HFF-Myc (cell line): ENCODE measurements at regions not wholly inside any gene's neighbourhood (a gene's known extent, or its start where the extent isn't known, plus 50 kb on each side); places are given as distances from the start of the nearest gene placed in this dataset.

Source experiments
- DNase-seq: peaks from one replicate; pipeline ENCODE4 v3.0.0-alpha.2; 2011; ENCODE audit warnings: low read depth; ENCODE audit errors: extremely low read depth
- H3K4me3 ChIP-seq: replicated peaks from 2 replicates; pipeline ENCODE4 v1.5.1; 2011; ENCODE audit warnings: low read depth, mild to moderate bottlenecking, control low read depth, low read length
- TF ChIP-seq, protein P1 (sequence below): IDR thresholded peaks from 2 replicates; pipeline ENCODE4 v1.5.1; 2012; ENCODE audit warnings: mild to moderate bottlenecking, low read depth, low read length, control low read depth; ENCODE audit errors: missing control alignments

DNA sequence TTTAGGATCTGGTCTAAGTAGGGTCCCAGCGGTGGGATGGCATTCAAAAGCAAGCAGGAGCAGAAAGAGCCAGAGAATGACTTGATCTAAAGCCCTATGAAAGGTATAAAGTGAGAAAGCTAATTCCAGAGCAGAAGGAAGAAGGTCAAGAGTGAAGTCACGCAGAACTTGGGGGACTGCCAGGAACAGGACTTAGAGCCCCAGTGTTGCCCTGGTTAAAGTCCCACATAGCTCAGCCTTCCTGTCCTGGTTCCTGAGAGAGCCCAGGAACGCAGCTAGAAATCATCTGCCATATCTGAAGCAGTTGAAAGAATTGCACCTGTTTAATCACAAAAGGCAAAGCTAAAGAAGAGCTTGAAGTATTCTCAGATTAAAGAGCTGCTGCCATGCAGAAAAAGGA, 160.6 kb upstream of the ATP1B1 start:
- TF ChIP-seq, protein P1, sequence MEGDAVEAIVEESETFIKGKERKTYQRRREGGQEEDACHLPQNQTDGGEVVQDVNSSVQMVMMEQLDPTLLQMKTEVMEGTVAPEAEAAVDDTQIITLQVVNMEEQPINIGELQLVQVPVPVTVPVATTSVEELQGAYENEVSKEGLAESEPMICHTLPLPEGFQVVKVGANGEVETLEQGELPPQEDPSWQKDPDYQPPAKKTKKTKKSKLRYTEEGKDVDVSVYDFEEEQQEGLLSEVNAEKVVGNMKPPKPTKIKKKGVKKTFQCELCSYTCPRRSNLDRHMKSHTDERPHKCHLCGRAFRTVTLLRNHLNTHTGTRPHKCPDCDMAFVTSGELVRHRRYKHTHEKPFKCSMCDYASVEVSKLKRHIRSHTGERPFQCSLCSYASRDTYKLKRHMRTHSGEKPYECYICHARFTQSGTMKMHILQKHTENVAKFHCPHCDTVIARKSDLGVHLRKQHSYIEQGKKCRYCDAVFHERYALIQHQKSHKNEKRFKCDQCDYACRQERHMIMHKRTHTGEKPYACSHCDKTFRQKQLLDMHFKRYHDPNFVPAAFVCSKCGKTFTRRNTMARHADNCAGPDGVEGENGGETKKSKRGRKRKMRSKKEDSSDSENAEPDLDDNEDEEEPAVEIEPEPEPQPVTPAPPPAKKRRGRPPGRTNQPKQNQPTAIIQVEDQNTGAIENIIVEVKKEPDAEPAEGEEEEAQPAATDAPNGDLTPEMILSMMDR: no peak
- no peak for DNase-seq
- H3K4me3 ChIP-seq: no peak overlapping the region

DNA sequence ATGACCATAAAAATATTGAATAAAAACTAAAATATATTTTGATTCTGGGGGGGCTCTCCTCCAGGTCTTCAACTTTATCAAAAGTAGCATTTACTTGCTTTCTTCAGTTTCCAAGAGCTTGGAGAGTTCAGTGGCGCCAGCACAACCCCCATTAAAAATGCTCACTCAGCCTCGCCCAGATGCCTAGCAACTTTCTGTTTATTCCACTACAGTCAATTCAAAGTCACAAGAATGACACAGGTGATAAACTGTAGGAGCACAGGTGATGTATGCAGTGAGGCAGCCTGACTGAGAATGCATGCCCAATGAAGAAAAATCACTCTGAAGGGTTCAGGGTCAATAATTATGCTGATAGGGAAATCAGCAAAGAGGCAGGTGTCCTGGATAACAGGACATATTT, 159.4 kb upstream of the ATP1B1 start:
- no peak for DNase-seq
- H3K4me3 ChIP-seq: no peak overlapping the region
- TF ChIP-seq, protein P1: no peak

DNA sequence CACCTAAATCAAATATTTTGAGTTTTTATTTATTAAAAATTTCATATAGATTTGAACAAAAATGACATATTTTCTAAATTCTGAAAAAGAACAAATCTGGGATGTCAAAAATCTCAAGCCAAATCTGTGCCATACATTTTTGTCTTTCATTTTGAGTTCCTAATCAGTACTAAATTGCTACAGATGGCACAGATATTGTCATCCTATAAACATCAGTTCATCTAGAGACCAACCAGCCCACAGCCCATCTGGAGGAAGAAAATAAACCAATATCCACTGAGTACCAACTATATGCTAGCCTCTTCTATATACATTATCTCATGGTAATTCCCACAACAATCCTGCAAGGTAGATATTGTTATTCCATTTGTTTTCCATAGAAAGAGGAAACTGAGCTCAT, 156.8 kb upstream of the ATP1B1 start:
- H3K4me3 ChIP-seq: no peak overlapping the region
- TF ChIP-seq, protein P1: no peak
- DNase-seq: no peak

DNA sequence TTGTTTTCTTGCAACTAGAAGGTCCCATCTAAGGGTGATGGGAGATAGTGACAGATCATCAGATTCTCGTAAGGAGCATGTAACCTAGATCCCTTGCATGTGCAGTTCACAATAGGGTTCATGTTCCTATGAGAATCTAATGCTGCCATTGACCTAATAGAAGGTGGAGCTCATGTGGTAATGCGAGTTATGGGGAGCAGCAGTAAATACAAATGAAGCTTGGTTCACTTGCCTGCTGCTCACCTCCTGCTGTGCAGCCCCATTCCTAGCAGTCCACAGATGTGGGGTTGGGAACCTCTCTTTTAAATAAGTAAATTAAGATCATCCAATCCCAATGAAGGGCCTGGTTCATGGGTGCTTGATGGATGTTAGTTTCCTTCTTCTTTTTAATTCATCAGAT, 148.7 kb upstream of the ATP1B1 start:
- no peak for DNase-seq
- no peak overlapping the region for H3K4me3 ChIP-seq
- TF ChIP-seq, protein P1: no peak

DNA sequence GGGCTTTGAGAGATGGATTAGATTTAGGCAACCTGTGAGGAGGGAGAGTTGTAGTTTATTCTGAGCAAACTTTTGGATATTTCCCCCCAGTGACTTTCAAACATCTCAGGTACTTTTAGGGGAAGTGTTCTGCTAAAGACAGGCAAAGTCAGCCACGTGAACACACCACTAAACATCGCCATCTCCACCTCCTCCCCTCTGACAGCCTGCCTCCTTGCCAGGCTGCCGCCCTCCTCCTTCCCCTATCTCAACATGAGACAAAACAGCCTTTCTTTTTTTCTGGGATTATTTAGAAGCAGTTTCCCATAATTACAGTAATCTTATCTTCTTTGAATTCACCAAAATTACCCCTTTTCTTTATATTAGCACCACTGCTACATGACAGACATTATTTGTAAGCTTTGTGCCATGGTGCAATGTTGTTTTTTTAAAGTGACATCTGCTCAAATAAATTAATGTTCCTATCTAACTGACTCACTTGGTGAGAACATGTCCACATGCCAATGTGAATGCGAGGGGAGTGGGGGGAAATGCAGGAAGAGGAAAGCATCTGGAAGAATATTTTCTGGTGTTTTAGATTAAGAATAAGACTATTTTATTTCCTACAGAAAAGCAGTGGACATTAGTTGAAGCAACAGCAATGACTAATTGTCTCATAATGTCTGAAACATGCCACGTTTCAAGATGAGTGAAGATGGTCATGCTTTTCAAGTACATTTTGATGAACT, 147.8 kb upstream of the ATP1B1 start:
- H3K4me3 ChIP-seq: no peak overlapping the region
- DNase-seq: no peak
- TF ChIP-seq, protein P1: no peak

DNA sequence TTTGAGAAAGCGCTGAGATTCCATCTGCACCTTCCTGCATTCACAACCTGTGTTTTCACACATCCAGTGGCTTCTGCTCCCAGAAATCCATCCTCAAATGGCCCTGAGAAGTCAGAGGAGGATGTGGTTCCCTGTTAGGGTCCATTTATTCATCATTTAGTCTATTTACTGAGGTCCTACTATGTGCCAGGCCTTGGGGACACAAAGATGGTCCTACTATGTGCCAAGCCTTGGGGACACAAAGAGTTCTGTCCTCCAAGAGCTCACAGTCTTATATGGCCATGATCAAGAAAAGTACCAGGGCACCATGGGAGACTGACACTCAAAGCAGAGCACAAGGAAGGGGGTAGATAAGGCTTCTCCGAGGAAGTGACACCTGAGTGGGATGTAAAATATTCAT, 147.1 kb upstream of the ATP1B1 start:
- no peak overlapping the region for H3K4me3 ChIP-seq
- DNase-seq: no peak
- TF ChIP-seq, protein P1: no peak

DNA sequence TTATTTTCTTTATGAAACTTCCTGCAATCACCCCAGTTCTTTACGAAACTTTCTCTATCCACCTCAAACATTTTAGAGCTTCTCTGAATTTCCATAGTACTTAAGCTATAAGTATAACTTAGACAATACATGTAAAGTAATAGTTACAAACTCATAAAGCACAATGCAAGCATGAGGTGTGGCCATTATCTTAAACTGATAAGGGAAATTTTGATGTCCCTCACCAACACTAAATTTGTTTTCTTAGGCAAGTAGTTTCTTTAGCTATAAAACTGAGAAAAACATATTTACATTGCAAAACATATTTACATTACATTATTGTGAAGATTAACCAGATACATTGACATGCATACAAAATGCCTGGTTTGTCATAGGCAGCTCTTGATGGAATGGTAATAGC, 146.4 kb upstream of the ATP1B1 start:
- no peak overlapping the region for H3K4me3 ChIP-seq
- TF ChIP-seq, protein P1: no peak
- no peak for DNase-seq
